GM18505 (cell line): ENCODE measurements at regions not wholly inside any gene's neighbourhood (a gene's known extent, or its start where the extent isn't known, plus 50 kb on each side); places are given as distances from the start of the nearest gene placed in this dataset.

Source experiments
- ATAC-seq: cut with Tn5 transposase; IDR thresholded peaks from one replicate; pipeline ENCODE4 v1.9.1; 2021; ENCODE audit not compliant: unreplicated experiment
- POLR2A ChIP-seq: IDR thresholded peaks from 4 replicates; pipeline ENCODE4 v1.6.1; 2011; ENCODE audit warnings: borderline replicate concordance; ENCODE audit not compliant: insufficient read depth, insufficient read length; ENCODE audit errors: extremely low read depth

GRCh38 chr4:136838607-136839006 lies 693.7 kb downstream of the PCDH18 start:
- no peak for TF ChIP-seq POLR2A
- no peak for ATAC-seq

DNA sequence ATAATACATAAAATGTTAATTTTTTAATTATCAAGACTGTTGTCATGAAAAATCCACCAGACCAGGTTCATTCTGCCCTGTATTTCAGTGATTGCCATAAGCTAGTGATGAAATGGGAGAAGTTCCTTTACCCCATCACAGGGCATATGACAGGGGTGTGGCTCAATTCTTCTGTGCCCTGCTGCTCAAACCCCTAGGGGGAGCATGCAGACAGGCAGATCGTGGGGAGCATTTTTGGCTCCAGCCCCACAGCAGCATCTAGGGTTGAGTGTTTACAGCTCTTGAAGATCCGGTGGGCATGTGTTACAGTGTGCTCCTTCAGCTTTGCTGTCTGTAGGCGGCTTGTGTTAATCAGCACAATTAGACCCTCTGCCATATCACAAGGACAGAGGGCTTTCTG lies 700.7 kb downstream of the PCDH18 start:
- no peak for TF ChIP-seq POLR2A
- ATAC-seq, result no peak

- ATAC-seq, result no peak
- TF ChIP-seq POLR2A, result no peak
Measured at GRCh38 chr4:136829280-136829679, 703.0 kb downstream of the PCDH18 start.

GRCh38 chr4:136823020-136823419 lies 709.3 kb downstream of the PCDH18 start:
- ATAC-seq, result no peak

DNA sequence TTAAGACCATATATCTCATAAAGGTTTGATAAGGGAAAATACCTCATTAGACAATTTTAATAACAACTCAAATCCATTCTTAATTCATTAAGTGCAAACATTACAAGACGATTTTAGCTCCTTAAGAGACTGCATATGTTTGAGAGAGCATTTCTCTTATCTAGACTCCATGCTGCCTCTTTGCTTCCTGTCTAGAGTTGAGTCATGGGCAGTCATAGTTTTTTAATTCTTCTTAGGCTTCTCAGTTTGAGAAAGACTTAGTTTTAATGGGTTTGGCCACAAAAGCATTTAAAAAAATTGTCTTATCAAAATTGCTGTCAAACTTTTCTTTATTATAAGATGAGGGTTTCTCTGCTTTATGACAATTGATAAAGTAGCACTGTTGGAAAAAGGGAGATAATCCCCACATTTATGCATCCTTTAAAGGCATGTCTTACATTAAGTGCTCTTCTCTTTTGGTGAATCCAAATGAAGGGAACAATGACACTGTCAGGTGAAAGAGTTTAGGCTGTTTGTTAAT lies 713.4 kb downstream of the PCDH18 start:
- TF ChIP-seq POLR2A, result no peak
- no peak for ATAC-seq

More at GRCh38 chr4:136823020-136823419, 709.3 kb downstream of the PCDH18 start:
- TF ChIP-seq POLR2A, result no peak

- no peak for ATAC-seq
- no peak for TF ChIP-seq POLR2A
Measured at GRCh38 chr4:136812100-136812880, 720.0 kb downstream of the PCDH18 start.

DNA sequence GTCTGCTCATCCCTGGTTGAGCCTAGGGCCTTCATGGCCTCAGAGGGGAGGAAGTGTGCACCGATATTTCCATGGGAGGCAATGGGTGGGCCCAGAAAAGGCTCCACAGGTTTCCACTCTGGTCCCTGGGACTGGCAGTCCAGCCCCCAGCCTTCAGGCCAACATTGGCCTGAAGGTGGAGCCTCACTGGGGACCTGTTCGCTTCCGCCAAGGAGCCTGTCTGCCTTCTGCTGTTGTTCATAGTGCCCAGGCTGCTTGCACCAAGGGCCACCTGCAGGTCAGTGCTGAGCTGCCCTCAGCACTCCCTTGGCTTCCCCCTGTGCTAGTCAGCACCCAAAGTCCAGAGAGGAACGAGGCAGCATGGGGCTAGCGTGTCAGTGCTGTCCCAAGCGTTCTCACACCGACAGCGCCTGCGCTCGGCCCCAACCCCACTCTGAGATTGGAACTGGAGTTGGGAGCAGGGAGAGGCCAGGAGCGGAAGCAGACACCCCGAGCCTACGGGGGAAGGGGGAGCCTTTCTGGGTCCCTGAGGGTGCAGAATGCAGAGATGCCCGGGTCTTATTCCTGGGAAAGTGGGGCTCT lies 720.7 kb downstream of the PCDH18 start:
- ATAC-seq, result no peak
- TF ChIP-seq POLR2A, result no peak

DNA sequence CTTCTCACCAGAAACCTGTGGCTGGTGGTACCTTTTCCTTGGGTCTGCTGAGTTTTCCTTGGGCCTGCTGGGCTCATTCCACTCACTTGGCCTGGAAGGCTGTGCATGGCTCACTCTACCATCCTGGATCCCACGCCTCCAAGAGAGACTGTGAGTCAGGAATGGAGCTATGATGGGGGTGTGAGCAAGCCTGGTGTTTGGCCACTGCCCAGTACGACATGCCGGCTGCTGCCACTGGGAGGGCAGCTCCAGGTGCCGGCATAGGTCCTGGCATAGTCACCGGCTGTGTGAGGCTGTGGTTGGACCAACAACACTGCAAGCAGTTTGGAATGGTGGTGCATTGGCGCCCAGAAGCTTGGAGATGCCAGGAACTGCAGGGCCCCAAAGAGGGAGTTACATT lies 721.7 kb downstream of the PCDH18 start:
- ATAC-seq, result no peak
- TF ChIP-seq POLR2A, result no peak

GRCh38 chr4:136806844-136807243 lies 725.5 kb downstream of the PCDH18 start:
- TF ChIP-seq POLR2A, result no peak
- ATAC-seq, result no peak

GRCh38 chr4:136805617-136806016 lies 726.7 kb downstream of the PCDH18 start:
- no peak for TF ChIP-seq POLR2A
- ATAC-seq, result no peak

- ATAC-seq, result no peak
Measured at GRCh38 chr4:136803433-136803832, 728.9 kb downstream of the PCDH18 start.

DNA sequence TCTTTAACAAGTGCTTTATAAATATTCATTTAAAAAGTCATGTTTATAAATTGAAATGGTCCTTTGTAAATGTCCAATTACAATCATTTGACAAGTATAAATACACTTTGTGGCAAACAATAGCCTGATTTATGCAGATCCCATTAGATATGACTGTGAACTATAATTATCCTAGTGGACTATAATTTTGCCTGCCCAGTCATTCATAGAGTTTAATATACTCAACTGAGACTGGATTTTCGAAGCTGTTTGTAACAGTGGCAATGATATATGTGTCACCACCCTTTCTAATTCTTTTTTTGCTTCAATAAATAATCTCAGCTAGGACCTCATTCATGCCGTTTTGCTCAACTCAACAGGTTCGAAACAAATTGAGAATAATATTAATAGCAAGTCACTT lies 732.0 kb downstream of the PCDH18 start:
- no peak for TF ChIP-seq POLR2A
- no peak for ATAC-seq

More at GRCh38 chr4:136803433-136803832, 728.9 kb downstream of the PCDH18 start:
- TF ChIP-seq POLR2A, result no peak

GRCh38 chr4:136796953-136797352 lies 735.3 kb downstream of the PCDH18 start:
- ATAC-seq, result no peak
- TF ChIP-seq POLR2A, result no peak

DNA sequence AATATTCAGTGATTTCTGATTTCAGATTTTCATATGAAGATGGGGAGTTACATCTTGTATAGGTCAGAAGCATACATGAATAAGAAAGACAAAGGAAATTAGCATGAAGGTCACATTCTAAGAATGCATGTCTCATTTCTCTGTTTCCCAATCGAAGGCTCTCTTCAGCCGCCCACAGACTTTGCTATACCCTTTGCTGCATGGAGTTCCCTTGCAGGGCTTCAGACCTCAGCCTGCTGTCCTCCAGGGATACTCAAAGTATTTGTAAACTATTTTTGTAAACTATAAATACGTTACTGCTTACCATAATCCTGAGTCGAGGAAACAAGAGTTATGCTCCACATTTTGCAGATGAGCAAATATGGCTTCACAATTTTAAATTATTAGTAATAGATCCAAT lies 738.4 kb downstream of the PCDH18 start:
- no peak for TF ChIP-seq POLR2A
- no peak for ATAC-seq

GRCh38 chr4:136784326-136784725 lies 748.0 kb downstream of the PCDH18 start:
- no peak for ATAC-seq
- TF ChIP-seq POLR2A, result no peak

DNA sequence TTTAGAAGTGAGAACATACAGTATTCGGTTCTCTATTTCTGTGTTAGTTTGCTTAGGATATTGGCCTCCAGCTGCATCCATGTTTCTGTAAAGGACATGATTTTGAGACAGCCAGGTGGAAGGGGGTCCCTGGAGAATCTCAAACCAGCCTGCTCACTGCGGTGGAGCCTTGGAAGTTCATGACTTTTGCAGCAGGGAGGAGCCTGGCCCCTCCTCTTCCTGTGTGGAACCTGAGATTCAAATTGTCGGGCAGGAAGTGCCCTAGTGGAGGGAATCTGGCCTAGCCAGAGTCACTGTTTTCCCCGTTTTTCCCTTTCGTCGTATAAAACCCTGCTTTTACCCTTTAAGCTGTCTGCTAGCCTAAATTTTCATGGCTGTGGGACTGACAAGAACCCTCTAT lies 762.6 kb downstream of the PCDH18 start:
- no peak for TF ChIP-seq POLR2A
- ATAC-seq, result no peak
